ENCODE measurements at regions not wholly inside any gene's neighbourhood (a gene's known extent, or its start where the extent isn't known, plus 50 kb on each side); places are given as distances from the start of the nearest gene placed in this dataset.

DNA sequence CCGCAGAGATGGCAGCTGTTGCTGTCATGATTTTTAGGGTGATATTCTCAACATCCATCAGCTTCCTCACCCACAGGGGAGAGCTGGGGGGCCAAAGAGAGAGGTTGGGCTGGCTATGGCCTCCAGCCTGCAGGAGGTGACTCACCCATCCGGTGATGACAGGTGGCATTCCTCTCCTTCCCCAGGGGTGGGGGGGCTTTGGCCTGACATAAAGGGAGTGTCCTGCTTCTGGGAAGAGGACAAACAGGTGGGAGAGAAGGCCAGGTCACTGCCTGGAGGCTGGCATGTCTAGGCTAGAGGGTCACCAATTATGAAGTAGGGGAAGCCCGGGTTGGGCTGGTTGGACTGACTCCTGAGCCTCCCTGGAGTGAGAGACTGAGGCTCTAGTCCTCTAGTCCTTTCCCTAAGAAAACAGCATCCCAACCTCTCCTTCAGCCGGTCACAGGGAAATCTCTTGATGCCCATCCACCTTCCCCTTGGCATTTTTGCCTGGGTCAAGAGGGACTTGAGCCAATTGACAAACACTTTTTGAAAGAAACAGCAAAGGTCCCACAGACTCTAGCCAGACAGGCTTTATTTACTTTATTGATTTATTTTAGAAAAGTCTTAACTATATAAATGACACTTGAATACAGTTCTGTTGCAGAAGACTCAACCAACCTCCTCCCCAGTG is 79.8 kb upstream of the ZNF716 start:
- Histone ChIP-seq H3K4me1 (no peaks in the 10 kb centered on the region), H3K4me3 (no peak overlapping the region), H3K36me3 (no peaks in the 10 kb centered on the region), H3K27ac (no peak overlapping the region), H3K27me3 (peaks cover 0 to 3% of the 10 kb centered on the region in 2 donors), H3K9me3 (peaks cover 0 to 14% (median 5%) of the 10 kb centered on the region in 3 donors)
- TF ChIP-seq CTCF (IDR thresholded peaks at IDR 0.05), result no peak
- intact Hi-C loops (cut with DNase I; ENCODE audit: low total_unique reads), result no loop called here
- DNase-seq, result no peak

- no peak overlapping the region for H3K4me3 ChIP-seq
- H3K27ac ChIP-seq, result no peak overlapping the region
- no peaks in the 10 kb centered on the region for H3K36me3 ChIP-seq
- intact Hi-C loops (cut with DNase I; ENCODE audit: low total_unique reads), result no loop called here
- peaks cover 0 to 12% (median 5%) of the 10 kb centered on the region in 3 donors for H3K9me3 ChIP-seq
- no peaks in the 10 kb centered on the region for H3K4me1 ChIP-seq
- peaks cover 0 to 3% of the 10 kb centered on the region in 2 donors for H3K27me3 ChIP-seq
- DNase-seq, result no peak
- TF ChIP-seq CTCF (IDR thresholded peaks at IDR 0.05), result no peak
These were observed 79.3 kb upstream of the ZNF716 start for GRCh38 chr7:57370739-57371098.

GRCh38 chr7:57375783-57376182 is 74.2 kb upstream of the ZNF716 start:
- intact Hi-C loops (cut with DNase I; ENCODE audit: low total_unique reads), result no loop called here
- H3K9me3 ChIP-seq, result peaks cover 0 to 12% (median 5%) of the 10 kb centered on the region in 3 donors
- H3K27ac ChIP-seq, result no peak overlapping the region
- H3K27me3 ChIP-seq, result peaks cover 0 to 3% of the 10 kb centered on the region in 2 donors
- no peak for DNase-seq
- no peaks in the 10 kb centered on the region for H3K36me3 ChIP-seq
- TF ChIP-seq CTCF (IDR thresholded peaks at IDR 0.05), result no peak
- no peaks in the 10 kb centered on the region for H3K4me1 ChIP-seq
- H3K4me3 ChIP-seq, result no peak overlapping the region

DNA sequence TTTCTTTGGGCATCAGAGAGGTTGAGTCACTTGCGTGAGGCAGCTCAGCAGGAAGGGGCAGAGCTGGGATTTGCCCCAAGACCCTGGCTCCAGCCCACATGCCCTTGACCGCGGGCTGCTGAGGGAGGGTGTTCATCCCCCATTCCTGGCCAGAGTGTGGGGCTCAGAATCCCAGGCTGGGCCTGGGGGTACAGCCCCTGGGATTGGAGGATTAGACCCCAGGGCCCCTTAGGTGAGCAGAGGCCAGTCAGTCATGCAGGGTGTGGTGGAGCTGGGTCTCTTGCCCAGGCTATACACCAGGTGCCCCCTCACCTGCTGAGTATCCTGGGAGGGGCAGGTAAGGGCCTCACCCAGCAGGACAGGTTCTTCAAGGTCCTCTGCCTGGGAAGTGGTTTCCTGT is 68.4 kb upstream of the ZNF716 start:
- intact Hi-C loops (cut with DNase I; ENCODE audit: low total_unique reads), result no loop called here
- Histone ChIP-seq H3K27me3 (no peaks in the 10 kb centered on the region), H3K4me1 (no peaks in the 10 kb centered on the region), H3K4me3 (no peak overlapping the region), H3K27ac (no peak overlapping the region), H3K36me3 (no peaks in the 10 kb centered on the region), H3K9me3 (no peaks in the 10 kb centered on the region)
- DNase-seq, result no peak
- TF ChIP-seq CTCF (IDR thresholded peaks at IDR 0.05), result no peak

GRCh38 chr7:57384380-57384779 is 65.6 kb upstream of the ZNF716 start:
- TF ChIP-seq CTCF (IDR thresholded peaks at IDR 0.05), result no peak
- intact Hi-C loops (cut with DNase I; ENCODE audit: low total_unique reads), result no loop called here

GRCh38 chr7:57385668-57386067 is 64.3 kb upstream of the ZNF716 start:
- DNase-seq, result no peak
- Histone ChIP-seq H3K4me3 (no peak overlapping the region), H3K36me3 (no peaks in the 10 kb centered on the region), H3K27ac (no peak overlapping the region), H3K9me3 (no peaks in the 10 kb centered on the region), H3K27me3 (no peaks in the 10 kb centered on the region), H3K4me1 (no peaks in the 10 kb centered on the region)
- intact Hi-C loops (cut with DNase I; ENCODE audit: low total_unique reads), result no loop called here
- no peak for TF ChIP-seq CTCF (IDR thresholded peaks at IDR 0.05)

More at GRCh38 chr7:57384380-57384779, 65.6 kb upstream of the ZNF716 start:
- no peak overlapping the region for H3K27ac ChIP-seq
- no peaks in the 10 kb centered on the region for H3K36me3 ChIP-seq
- no peaks in the 10 kb centered on the region for H3K9me3 ChIP-seq
- no peak overlapping the region for H3K4me3 ChIP-seq
- no peaks in the 10 kb centered on the region for H3K27me3 ChIP-seq
- no peak for DNase-seq
- H3K4me1 ChIP-seq, result no peaks in the 10 kb centered on the region

Data from tibial artery (tissue), 4 donors.